ENCODE measurements at regions not wholly inside any gene's neighbourhood (a gene's known extent, or its start where the extent isn't known, plus 50 kb on each side); places are given as distances from the start of the nearest gene placed in this dataset.

DNA sequence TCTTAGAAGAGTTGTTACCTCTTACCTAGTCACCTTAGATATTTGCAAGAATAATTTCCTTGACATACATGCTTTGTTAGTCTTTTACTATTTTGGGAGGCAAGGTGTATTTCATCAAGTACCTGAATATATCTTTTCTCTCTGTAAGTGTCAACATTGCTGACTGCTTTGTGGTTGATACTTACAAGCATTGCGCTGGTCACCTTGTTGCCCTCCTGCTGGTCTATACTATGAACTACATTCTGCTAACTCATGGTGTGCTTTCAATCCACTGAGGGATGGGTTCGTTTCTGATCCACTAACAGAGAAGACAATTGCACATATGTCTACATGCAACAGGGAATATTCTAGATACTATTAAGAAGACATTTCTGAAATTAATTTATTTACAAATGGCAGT, 837.8 kb upstream of the COBL start:
- Mint-ChIP-seq H3K27ac (no peak overlapping the region), H3K9me3 (no peaks in the 10 kb centered on the region), H3K36me3 (ENCODE audit: low read depth) (no peaks in the 10 kb centered on the region), H3K4me1 (no peaks in the 10 kb centered on the region), H3K4me3 (no peak overlapping the region), H3K27me3 (ENCODE audit: low read depth) (no peaks in the 10 kb centered on the region)
- TF ChIP-seq, protein P1, sequence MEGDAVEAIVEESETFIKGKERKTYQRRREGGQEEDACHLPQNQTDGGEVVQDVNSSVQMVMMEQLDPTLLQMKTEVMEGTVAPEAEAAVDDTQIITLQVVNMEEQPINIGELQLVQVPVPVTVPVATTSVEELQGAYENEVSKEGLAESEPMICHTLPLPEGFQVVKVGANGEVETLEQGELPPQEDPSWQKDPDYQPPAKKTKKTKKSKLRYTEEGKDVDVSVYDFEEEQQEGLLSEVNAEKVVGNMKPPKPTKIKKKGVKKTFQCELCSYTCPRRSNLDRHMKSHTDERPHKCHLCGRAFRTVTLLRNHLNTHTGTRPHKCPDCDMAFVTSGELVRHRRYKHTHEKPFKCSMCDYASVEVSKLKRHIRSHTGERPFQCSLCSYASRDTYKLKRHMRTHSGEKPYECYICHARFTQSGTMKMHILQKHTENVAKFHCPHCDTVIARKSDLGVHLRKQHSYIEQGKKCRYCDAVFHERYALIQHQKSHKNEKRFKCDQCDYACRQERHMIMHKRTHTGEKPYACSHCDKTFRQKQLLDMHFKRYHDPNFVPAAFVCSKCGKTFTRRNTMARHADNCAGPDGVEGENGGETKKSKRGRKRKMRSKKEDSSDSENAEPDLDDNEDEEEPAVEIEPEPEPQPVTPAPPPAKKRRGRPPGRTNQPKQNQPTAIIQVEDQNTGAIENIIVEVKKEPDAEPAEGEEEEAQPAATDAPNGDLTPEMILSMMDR (IDR thresholded peaks at IDR 0.05; ENCODE audit: unreplicated experiment in 3 of 3) = no peak

DNA sequence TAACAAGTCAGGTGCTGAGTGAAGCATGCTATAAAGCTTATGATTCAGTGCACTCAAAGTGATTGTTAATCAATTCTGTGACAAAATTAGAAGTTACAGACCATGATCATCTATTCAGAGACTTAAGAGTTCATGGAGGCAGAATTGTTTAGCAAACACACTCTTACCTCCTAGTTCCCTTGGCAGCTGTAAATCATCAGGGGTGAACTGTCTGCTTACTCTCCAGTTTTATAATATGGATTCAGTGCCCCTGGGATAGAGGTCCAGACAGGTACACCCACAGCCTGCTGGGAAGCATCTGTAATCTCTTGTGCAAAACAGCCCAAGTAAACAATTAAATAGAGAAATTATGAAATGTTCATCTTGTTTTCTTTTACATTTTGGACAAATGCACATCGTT, 835.0 kb upstream of the COBL start:
- Mint-ChIP-seq H3K36me3 (ENCODE audit: low read depth) (no peaks in the 10 kb centered on the region), H3K9me3 (no peaks in the 10 kb centered on the region), H3K27ac (no peak overlapping the region), H3K27me3 (ENCODE audit: low read depth) (no peaks in the 10 kb centered on the region), H3K4me3 (no peak overlapping the region), H3K4me1 (no peaks in the 10 kb centered on the region)
- TF ChIP-seq, protein P1 (IDR thresholded peaks at IDR 0.05; ENCODE audit: unreplicated experiment in 3 of 3) = no peak

DNA sequence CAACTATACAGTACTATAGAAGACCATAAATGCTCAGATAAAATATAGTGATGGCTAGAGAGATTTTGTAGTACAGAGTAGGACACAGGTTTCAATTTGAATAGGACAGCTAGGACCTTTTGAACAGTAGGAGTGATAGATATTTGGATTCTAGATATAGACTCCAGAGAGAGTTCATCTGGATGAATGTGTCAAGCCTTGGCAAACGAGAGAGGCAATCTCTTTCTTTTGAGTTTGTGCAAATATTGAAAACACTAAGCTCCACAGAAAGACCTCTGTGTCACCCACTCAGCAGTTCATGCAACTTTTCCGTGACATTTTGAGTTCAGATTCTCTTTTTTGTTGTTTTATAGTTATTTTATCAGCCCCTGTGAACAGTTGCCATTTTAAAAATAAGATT, 834.3 kb upstream of the COBL start:
- Mint-ChIP-seq H3K9me3 (no peaks in the 10 kb centered on the region), H3K4me1 (no peaks in the 10 kb centered on the region), H3K27me3 (ENCODE audit: low read depth) (no peaks in the 10 kb centered on the region), H3K4me3 (no peak overlapping the region), H3K27ac (no peak overlapping the region), H3K36me3 (ENCODE audit: low read depth) (no peaks in the 10 kb centered on the region)
- TF ChIP-seq, protein P1 (IDR thresholded peaks at IDR 0.05; ENCODE audit: unreplicated experiment in 3 of 3) = no peak

DNA sequence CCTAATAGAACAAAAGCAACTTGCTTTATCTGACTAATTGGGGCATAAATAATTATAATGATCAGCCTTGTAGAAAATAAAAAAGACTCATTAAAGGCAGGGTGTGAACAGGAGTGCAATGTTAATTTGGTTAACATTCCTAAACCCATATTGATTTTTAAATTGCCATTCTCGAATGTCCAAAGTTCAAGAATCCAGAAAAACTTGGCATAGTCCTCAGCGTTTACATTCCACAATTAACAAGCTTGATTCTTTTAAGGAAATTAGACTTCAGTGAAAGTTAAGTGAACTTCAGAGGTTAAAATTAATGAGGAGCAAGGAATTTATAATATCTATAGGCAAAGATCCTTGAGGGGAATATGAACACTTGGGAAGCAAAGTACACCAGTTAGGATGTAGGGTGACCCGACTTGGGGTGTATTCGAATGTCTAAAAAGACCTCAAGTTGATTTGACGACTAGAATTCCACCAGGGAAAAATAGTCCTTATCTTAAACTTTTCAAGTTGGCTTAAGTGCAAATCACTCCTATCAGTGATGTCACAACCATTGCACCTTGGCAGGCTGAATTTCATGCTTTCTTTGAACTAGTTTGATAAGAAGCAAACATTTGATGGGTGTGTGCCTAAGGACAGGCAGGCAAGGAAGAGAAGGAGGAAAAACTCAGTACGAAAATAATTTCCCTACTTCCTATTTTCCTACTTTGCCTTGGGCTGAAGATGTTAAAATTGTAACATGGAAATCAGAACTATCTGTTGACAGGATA, 830.4 kb upstream of the COBL start:
- Mint-ChIP-seq H3K4me1 (no peaks in the 10 kb centered on the region), H3K9me3 (no peaks in the 10 kb centered on the region), H3K27me3 (ENCODE audit: low read depth) (no peaks in the 10 kb centered on the region), H3K36me3 (ENCODE audit: low read depth) (no peaks in the 10 kb centered on the region), H3K27ac (no peak overlapping the region), H3K4me3 (no peak overlapping the region)
- TF ChIP-seq, protein P1 (IDR thresholded peaks at IDR 0.05; ENCODE audit: unreplicated experiment in 3 of 3) = no peak

DNA sequence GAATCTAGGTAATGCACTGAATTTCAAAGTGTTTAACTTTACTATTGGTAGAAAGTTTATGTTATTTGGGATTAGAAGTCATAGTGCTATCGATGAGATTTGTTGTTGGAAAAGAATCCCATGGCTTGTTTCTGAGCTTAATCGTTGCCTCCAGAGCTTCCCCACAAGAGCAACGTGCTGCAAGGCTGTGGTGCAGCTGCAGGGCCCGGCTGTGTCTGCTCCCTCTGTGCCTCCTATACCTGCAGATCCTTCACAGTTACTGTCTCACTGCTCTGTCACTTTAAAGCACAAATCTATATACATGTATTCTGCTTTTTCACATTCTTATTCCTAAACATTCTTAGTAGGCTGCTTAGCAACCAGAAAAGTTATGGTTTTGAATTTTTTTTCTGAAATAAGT, 826.6 kb upstream of the COBL start:
- Mint-ChIP-seq H3K27ac (no peak overlapping the region), H3K36me3 (ENCODE audit: low read depth) (no peaks in the 10 kb centered on the region), H3K27me3 (ENCODE audit: low read depth) (no peaks in the 10 kb centered on the region), H3K4me3 (no peak overlapping the region), H3K9me3 (peaks cover 10% of the 10 kb centered on the region), H3K4me1 (no peaks in the 10 kb centered on the region)
- TF ChIP-seq, protein P1 (IDR thresholded peaks at IDR 0.05; ENCODE audit: unreplicated experiment in 3 of 3) = no peak

DNA sequence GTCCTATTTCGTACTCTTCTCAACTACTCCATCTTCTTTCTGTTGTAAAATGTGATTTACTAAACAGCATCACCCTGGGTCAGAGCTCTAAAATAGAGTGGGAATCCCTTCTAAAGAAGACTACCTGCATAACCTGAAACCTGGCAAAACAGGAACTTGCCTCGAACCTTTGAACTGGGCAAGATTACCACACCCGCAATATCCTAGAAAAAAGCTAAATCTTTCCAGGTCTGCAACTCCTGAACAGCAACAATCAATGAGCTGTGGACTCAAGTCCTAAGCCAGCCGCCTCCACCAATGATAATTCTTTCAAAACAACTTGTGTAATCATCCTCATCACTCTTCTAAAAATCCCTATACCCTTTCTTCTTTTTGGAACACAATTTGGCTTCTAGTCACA, 824.2 kb upstream of the COBL start:
- TF ChIP-seq, protein P1 (IDR thresholded peaks at IDR 0.05; ENCODE audit: unreplicated experiment in 3 of 3) = no peak
- no peak overlapping the region for H3K27ac Mint-ChIP-seq
- H3K4me3 Mint-ChIP-seq = no peak overlapping the region

More for the DNA sequence above, 824.2 kb upstream of the COBL start:
- Mint-ChIP-seq H3K4me1 (no peaks in the 10 kb centered on the region), H3K36me3 (ENCODE audit: low read depth) (no peaks in the 10 kb centered on the region), H3K9me3 (peaks cover 13% of the 10 kb centered on the region), H3K27me3 (ENCODE audit: low read depth) (no peaks in the 10 kb centered on the region)
